Small intestine (tissue), 7 donors: ENCODE measurements at regions not wholly inside any gene's neighbourhood (a gene's known extent, or its start where the extent isn't known, plus 50 kb on each side); places are given as distances from the start of the nearest gene placed in this dataset.

Source experiments
- DNase-seq, 2 donors: peaks; one replicate each; pipeline versions ENCODE4 v3.0.0 to v3.0.0-alpha.2; 2013
- FAIRE-seq: peaks from 2 replicates; lab custom pipeline; 2012; peaks lifted over from hg19 to GRCh38; lab: Jason Lieb, UNC
- H3K27ac ChIP-seq, 3 donors: one replicate each; pipeline ENCODE4 v1.5.1; 2013; ENCODE audit warnings: low read length in 2 of 3, mild to moderate bottlenecking in 2 of 3, control low read depth in 1 of 3, inconsistent platforms in 1 of 3, low read depth in 1 of 3, moderate library complexity in 1 of 3
- H3K27me3 ChIP-seq, 3 donors: one replicate each; pipeline ENCODE4 v1.6.1; 2013; ENCODE audit warnings: low read length in 3 of 3, inconsistent platforms in 1 of 3; ENCODE audit not compliant: control insufficient read depth in 3 of 3, insufficient read depth in 3 of 3
- H3K36me3 ChIP-seq, 3 donors: one replicate each; pipeline ENCODE4 v1.6.1; 2013; ENCODE audit warnings: low read length in 3 of 3, inconsistent platforms in 1 of 3, low read depth in 1 of 3, mild to moderate bottlenecking in 1 of 3, moderate library complexity in 1 of 3; ENCODE audit not compliant: control insufficient read depth in 3 of 3, insufficient read depth in 2 of 3
- H3K4me1 ChIP-seq, 3 donors: one replicate each; pipeline ENCODE4 v1.6.1; 2013; ENCODE audit warnings: low read length in 2 of 3, inconsistent platforms in 1 of 3, low read depth in 1 of 3, mild to moderate bottlenecking in 1 of 3, moderate library complexity in 1 of 3; ENCODE audit not compliant: control insufficient read depth in 3 of 3, insufficient read depth in 2 of 3
- H3K4me3 ChIP-seq, 3 donors: one replicate each; pipeline ENCODE4 v1.5.1; 2013; ENCODE audit warnings: low read length in 3 of 3, control low read depth in 1 of 3, inconsistent platforms in 1 of 3, low read depth in 1 of 3, mild to moderate bottlenecking in 1 of 3, moderate library complexity in 1 of 3
- H3K9me3 ChIP-seq, 2 donors: one replicate each; pipeline ENCODE4 v1.6.1; 2013; ENCODE audit warnings: low read depth in 1 of 2, low read length in 1 of 2; ENCODE audit not compliant: control insufficient read depth in 2 of 2, insufficient read depth in 1 of 2
- WGBS, 3 donors: extraction: QIAGEN DNeasy Blood & Tissue Kit; methylation state at CpG; one replicate each; pipeline ENCODE4 v1.1.7; 2013; 5-methylcytosine and 5-hydroxymethylcytosine counted together
- donor health status: healthy with polysubstance abuse.
- donor health status: control.
- donor health status: control.
- donor health status: Bipolar disorder and iron deficiency.
- donor health status: healthy.

GRCh38 chr11:116427903-116428637 lies 344.7 kb downstream of the BUD13 start:
- DNase-seq (peak in 1 of 2 donors; percentile 80), FAIRE-seq (no peak)
- no peaks in the 10 kb centered on the region for H3K9me3 ChIP-seq
- H3K27me3 ChIP-seq = no peaks in the 10 kb centered on the region
- no peaks in the 10 kb centered on the region for H3K36me3 ChIP-seq
- H3K4me1 ChIP-seq = peaks cover 0 to 28% (median 6%) of the 10 kb centered on the region in 3 donors
- WGBS, 3 donors = 8 to 28% (median 10%) methylated on average over 11 of the region's 11 CpGs
- peak overlapping the region; percentile 37 to 76 (median 43) for H3K27ac ChIP-seq
- H3K4me3 ChIP-seq = no peak overlapping the region

- Histone ChIP-seq H3K27ac (peak overlapping the region; percentile 37 to 76 (median 43)), H3K36me3 (no peaks in the 10 kb centered on the region), H3K4me3 (no peak overlapping the region), H3K27me3 (no peaks in the 10 kb centered on the region), H3K4me1 (peaks cover 0 to 33% (median 8%) of the 10 kb centered on the region in 3 donors), H3K9me3 (no peaks in the 10 kb centered on the region)
- WGBS, 3 donors = 6 to 27% (median 8%) methylated on average over 3 of the region's 3 CpGs
- FAIRE-seq (no peak), DNase-seq (peak in 1 of 2 donors; percentile 72)
Measured at GRCh38 chr11:116427337-116427902, 345.4 kb downstream of the BUD13 start.

DNA sequence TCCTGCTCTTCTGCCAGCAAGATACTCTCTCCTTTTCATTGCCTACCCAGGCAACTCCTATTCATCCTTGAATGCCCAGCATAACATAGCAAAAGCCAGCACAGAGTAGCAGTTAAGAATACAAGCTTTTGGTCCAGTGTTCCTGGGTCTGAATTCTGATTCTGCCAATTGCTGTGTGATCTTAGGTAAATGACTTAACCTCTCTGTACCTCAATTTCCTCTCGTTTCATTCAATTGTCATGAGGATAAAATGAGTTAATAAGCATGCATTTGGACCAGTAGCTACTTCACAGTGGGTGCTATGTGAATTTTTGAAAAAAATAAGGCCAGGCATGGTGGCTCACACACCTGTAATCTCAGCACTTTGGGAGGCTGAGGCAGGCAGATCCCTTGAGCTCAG lies 346.0 kb downstream of the BUD13 start:
- Histone ChIP-seq H3K4me1 (peaks cover 0 to 38% (median 12%) of the 10 kb centered on the region in 3 donors), H3K4me3 (no peak overlapping the region), H3K27ac (no peak overlapping the region), H3K27me3 (no peaks in the 10 kb centered on the region), H3K9me3 (no peaks in the 10 kb centered on the region), H3K36me3 (no peaks in the 10 kb centered on the region)
- 27 to 60% (median 36%) methylated on average over 1 of the region's 1 CpG for WGBS, 3 donors
- DNase-seq = no peak
- no peak for FAIRE-seq

DNA sequence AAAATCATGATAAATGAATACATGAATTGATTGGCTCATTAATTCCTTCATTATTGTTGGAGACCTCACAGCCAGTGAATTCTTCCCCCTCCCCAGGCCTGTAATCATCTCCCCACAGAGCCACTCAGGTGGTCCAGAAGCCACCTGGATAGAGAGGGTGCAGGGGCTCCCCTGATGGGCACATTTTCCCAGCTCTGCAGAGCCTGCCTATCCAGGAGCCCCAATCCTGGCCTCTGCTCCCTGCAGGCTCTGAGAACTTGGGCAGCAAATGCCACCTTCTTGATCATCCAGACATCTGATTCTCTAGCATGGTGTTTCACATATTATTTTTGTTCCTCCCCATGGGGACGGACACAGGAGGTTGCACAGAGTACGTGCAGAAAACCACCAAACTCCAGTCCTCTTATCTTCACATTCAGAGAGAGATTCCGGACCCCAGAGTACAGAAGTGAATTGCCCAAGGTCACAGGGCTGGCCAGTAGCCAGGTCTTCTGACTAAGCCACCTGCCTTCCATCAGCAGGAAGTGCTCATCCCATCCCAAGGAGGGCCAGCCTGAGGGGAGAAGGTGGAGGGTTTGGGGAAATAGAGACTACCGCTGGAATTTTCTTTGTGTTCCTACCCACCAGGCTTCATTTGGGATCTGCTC lies 348.0 kb downstream of the BUD13 start:
- Histone ChIP-seq H3K9me3 (no peaks in the 10 kb centered on the region), H3K27me3 (no peaks in the 10 kb centered on the region), H3K4me1 (peaks cover 0 to 48% (median 15%) of the 10 kb centered on the region in 3 donors), H3K27ac (no peak overlapping the region), H3K36me3 (no peaks in the 10 kb centered on the region), H3K4me3 (no peak overlapping the region)
- no peak for FAIRE-seq
- WGBS, 3 donors = 11 to 54% (median 17%) methylated on average over 4 of the region's 4 CpGs
- peak; percentile 75 to 78 for DNase-seq

- DNase-seq (no peak), FAIRE-seq (no peak)
- H3K36me3 ChIP-seq = no peaks in the 10 kb centered on the region
- no peaks in the 10 kb centered on the region for H3K27me3 ChIP-seq
- WGBS, 3 donors = 72 to 83% (median 79%) methylated on average over 6 of the region's 6 CpGs
- H3K4me1 ChIP-seq = peaks cover 0 to 41% (median 15%) of the 10 kb centered on the region in 3 donors
- H3K27ac ChIP-seq = no peak overlapping the region
- H3K9me3 ChIP-seq = no peaks in the 10 kb centered on the region
- no peak overlapping the region for H3K4me3 ChIP-seq
Measured at GRCh38 chr11:116422956-116423600, 349.7 kb downstream of the BUD13 start.

DNA sequence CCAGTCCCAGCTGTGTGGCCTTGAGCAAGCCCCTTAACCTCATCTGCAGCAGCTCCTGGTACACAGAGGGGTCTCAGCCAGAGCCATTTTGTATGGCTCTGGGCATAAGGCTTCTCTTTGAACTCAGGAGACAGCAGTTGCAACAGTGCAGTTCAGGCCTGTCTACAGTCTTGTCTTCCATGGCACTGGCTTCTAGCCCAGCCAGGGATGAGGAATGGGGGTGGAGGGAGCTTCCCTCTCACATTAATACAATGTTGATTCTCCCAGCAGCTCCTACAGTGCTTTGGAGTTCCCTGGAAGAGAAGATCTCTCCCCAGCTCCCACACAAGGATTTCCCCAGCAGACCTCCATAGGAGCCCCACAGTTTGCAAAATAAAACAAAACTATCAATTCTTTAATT lies 350.2 kb downstream of the BUD13 start:
- Histone ChIP-seq H3K36me3 (no peaks in the 10 kb centered on the region), H3K27ac (peak overlapping the region in 1 of 3 donors; percentile 4), H3K4me1 (peaks cover 0 to 36% (median 15%) of the 10 kb centered on the region in 3 donors), H3K27me3 (no peaks in the 10 kb centered on the region), H3K4me3 (no peak overlapping the region), H3K9me3 (no peaks in the 10 kb centered on the region)
- DNase-seq (no peak), FAIRE-seq (no peak)

- H3K4me3 ChIP-seq = no peak overlapping the region
- H3K36me3 ChIP-seq = no peaks in the 10 kb centered on the region
- 27 to 59% (median 38%) methylated on average over 16 of the region's 16 CpGs for WGBS, 3 donors
- peaks cover 0 to 28% (median 12%) of the 10 kb centered on the region in 3 donors for H3K4me1 ChIP-seq
- peak overlapping the region in 1 of 3 donors; percentile 85 for H3K27ac ChIP-seq
- H3K27me3 ChIP-seq = no peaks in the 10 kb centered on the region
- DNase-seq (peak; percentile 72 to 84), FAIRE-seq (no peak)
- H3K9me3 ChIP-seq = no peaks in the 10 kb centered on the region
Measured at GRCh38 chr11:116421529-116422185, 351.1 kb downstream of the BUD13 start.
